ENCODE measurements at regions not wholly inside any gene's neighbourhood (a gene's known extent, or its start where the extent isn't known, plus 50 kb on each side); places are given as distances from the start of the nearest gene placed in this dataset.

DNA sequence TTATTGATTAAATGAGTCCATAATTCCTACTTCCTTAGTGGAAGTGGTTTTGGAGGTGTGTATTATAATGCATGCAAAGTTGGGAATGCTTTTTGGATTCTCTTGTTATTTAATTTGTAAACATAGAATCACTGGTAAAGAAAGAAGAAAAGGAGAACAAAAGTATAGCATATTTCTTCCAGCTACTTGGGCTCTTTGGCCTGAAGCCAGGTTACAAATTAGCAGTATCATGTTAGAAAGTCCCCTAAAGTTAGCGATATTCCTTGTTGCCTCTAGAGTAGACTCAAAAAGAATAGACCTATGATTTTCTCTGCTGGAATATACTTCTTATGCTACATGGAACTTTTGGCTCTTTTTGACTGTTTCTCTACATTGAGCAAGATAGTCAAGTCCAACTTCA, 60.6 kb upstream of the CD28 start:
- TF ChIP-seq CTCF (conservative IDR thresholded peaks at IDR 0.05; ENCODE audit: low read depth in 2 of 2), result no peak
- TF ChIP-seq, protein P1, sequence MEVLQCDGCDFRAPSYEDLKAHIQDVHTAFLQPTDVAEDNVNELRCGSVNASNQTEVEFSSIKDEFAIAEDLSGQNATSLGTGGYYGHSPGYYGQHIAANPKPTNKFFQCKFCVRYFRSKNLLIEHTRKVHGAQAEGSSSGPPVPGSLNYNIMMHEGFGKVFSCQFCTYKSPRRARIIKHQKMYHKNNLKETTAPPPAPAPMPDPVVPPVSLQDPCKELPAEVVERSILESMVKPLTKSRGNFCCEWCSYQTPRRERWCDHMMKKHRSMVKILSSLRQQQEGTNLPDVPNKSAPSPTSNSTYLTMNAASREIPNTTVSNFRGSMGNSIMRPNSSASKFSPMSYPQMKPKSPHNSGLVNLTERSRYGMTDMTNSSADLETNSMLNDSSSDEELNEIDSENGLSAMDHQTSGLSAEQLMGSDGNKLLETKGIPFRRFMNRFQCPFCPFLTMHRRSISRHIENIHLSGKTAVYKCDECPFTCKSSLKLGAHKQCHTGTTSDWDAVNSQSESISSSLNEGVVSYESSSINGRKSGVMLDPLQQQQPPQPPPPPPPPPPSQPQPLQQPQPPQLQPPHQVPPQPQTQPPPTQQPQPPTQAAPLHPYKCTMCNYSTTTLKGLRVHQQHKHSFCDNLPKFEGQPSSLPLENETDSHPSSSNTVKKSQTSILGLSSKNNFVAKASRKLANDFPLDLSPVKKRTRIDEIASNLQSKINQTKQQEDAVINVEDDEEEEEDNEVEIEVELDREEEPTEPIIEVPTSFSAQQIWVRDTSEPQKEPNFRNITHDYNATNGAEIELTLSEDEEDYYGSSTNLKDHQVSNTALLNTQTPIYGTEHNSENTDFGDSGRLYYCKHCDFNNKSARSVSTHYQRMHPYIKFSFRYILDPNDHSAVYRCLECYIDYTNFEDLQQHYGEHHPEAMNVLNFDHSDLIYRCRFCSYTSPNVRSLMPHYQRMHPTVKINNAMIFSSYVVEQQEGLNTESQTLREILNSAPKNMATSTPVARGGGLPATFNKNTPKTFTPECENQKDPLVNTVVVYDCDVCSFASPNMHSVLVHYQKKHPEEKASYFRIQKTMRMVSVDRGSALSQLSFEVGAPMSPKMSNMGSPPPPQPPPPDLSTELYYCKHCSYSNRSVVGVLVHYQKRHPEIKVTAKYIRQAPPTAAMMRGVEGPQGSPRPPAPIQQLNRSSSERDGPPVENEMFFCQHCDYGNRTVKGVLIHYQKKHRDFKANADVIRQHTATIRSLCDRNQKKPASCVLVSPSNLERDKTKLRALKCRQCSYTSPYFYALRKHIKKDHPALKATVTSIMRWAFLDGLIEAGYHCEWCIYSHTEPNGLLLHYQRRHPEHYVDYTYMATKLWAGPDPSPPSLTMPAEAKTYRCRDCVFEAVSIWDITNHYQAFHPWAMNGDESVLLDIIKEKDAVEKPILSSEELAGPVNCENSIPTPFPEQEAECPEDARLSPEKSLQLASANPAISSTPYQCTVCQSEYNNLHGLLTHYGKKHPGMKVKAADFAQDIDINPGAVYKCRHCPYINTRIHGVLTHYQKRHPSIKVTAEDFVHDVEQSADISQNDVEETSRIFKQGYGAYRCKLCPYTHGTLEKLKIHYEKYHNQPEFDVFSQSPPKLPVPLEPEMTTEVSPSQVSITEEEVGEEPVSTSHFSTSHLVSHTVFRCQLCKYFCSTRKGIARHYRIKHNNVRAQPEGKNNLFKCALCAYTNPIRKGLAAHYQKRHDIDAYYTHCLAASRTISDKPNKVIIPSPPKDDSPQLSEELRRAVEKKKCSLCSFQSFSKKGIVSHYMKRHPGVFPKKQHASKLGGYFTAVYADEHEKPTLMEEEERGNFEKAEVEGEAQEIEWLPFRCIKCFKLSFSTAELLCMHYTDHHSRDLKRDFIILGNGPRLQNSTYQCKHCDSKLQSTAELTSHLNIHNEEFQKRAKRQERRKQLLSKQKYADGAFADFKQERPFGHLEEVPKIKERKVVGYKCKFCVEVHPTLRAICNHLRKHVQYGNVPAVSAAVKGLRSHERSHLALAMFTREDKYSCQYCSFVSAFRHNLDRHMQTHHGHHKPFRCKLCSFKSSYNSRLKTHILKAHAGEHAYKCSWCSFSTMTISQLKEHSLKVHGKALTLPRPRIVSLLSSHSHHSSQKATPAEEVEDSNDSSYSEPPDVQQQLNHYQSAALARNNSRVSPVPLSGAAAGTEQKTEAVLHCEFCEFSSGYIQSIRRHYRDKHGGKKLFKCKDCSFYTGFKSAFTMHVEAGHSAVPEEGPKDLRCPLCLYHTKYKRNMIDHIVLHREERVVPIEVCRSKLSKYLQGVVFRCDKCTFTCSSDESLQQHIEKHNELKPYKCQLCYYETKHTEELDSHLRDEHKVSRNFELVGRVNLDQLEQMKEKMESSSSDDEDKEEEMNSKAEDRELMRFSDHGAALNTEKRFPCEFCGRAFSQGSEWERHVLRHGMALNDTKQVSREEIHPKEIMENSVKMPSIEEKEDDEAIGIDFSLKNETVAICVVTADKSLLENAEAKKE (CRISPR knock-in tag; IDR thresholded peaks at IDR 0.05), result no peak
- no peak for TF ChIP-seq EZH2 (IDR thresholded peaks at IDR 0.05; ENCODE audit: low read depth, unreplicated experiment)
- no peak for TF ChIP-seq POLR2AphosphoS5 (IDR thresholded peaks at IDR 0.05; ENCODE audit: low read depth)
